Astrocyte of the cerebellum (primary cell): ENCODE measurements at regions not wholly inside any gene's neighbourhood (a gene's known extent, or its start where the extent isn't known, plus 50 kb on each side); places are given as distances from the start of the nearest gene placed in this dataset.
A peak's percentile ranks its signal among the peaks of the same experiment; 100 is the strongest.

Experiments
- DNase-seq: peaks from one replicate; pipeline ENCODE4 v3.0.0-alpha.2; 2011; ENCODE audit warnings: low read depth
- H3K4me3 ChIP-seq: 2 replicates; pipeline ENCODE4 v1.5.1; 2011; ENCODE audit warnings: mild to moderate bottlenecking, low read depth, low read length, moderate library complexity
- in situ Hi-C: cut with HindIII; loops from 2 replicates; pipeline ENCODE4 v1.10.0; 2017; ENCODE audit warnings: low sequenced_read_pairs
- TF ChIP-seq, protein P1 (sequence below): IDR thresholded peaks from 2 replicates; pipeline ENCODE4 v1.5.1; 2012; ENCODE audit warnings: low read length, low read depth, moderate library complexity, mild to moderate bottlenecking; ENCODE audit errors: missing control alignments

DNA sequence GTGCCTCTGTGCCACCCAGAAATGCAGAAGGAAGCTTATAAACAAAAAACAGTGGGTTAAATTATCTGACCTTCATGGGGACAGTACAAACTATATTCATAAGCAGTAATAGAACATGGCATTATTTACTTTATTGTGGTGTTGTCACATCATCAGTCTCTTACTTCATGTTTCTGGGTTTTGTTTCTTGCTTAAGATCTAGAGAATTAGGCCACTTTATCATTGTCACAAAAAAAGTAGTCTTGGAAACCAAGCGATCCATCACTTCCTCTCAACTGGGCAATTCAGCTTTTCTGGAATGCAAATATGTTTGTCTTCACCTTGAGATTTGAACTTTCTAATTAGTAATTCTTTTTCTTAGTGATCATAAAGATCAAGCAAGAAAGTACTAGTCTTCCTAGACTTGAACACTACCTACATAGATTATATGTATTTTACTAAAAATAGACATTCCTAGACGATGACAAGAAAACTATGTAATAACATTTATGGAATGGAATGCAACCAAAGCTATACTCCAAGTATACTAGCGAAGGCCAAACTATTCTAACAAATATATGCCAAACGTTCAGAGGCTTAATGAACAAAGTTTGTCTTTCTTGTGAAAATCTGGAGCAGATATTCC lies 363.4 kb downstream of the DAD1 start:
- peak; percentile 15 for DNase-seq
- in situ Hi-C loops, result no loop called here
- TF ChIP-seq, protein P1, sequence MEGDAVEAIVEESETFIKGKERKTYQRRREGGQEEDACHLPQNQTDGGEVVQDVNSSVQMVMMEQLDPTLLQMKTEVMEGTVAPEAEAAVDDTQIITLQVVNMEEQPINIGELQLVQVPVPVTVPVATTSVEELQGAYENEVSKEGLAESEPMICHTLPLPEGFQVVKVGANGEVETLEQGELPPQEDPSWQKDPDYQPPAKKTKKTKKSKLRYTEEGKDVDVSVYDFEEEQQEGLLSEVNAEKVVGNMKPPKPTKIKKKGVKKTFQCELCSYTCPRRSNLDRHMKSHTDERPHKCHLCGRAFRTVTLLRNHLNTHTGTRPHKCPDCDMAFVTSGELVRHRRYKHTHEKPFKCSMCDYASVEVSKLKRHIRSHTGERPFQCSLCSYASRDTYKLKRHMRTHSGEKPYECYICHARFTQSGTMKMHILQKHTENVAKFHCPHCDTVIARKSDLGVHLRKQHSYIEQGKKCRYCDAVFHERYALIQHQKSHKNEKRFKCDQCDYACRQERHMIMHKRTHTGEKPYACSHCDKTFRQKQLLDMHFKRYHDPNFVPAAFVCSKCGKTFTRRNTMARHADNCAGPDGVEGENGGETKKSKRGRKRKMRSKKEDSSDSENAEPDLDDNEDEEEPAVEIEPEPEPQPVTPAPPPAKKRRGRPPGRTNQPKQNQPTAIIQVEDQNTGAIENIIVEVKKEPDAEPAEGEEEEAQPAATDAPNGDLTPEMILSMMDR, result no peak
- no peak overlapping the region for H3K4me3 ChIP-seq

DNA sequence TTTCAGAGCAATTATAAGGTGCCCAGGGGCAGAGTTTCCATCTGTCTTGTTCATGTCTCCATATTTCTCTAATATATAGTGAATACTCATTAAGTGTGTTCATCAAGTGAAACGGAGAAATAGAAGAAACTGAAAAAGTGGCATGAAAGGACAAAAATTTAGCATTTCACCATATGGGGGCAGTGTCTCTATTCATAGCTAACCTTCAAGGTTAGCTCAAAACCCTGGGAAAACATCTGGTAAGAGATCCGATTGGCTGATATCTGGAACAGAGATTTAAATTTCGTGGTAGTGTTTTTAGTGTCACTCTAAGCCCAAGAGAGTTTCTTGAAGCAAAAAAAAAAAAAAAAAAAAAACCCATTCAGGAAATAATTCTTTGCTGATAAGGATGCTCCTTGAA lies 367.5 kb downstream of the DAD1 start:
- DNase-seq, result no peak
- TF ChIP-seq, protein P1, result peak; percentile 42
- in situ Hi-C loops, result no loop called here
- no peak overlapping the region for H3K4me3 ChIP-seq

DNA sequence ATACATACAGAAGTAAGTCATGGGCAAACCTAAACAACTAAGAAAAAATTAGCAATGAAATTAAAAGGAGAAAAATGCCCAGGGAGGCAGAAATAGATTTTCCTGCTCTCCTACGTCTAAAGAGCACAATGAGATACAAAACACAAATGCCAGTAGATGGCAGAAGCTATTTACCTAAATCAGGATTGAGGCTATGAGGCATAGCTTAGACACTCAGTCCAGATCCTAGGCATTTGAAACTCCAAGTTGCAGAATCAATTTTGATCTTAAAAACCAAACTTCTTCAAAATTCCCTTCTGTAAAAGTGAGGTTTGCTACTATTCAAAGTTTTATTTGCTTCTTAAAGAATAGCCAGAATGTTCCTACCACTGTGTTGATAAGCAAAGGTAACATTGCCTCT lies 368.6 kb downstream of the DAD1 start:
- TF ChIP-seq, protein P1, result no peak
- H3K4me3 ChIP-seq, result no peak overlapping the region
- DNase-seq, result peak; percentile 11
- in situ Hi-C loops, result no loop called here

DNA sequence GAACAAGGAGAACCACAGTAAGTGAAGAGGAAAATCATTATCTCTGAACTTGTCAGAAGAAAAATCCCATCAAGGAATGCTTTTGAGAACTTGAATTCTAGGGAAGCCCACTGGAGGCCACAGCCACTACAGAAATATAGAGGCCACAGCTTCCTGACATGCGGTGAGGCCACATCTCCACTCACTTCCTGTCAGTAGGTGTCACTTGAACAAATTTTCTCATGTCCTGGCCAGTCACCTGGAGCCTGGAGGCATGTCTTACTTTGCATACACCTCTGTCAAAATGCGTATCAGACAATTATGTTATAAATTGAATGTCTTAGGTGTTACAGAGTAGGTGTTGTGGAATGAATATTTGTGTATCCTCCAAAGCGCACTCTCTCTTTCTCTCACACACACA lies 370.3 kb downstream of the DAD1 start:
- in situ Hi-C loops, result no loop called here
- TF ChIP-seq, protein P1, result no peak
- H3K4me3 ChIP-seq, result no peak overlapping the region
- DNase-seq, result no peak

DNA sequence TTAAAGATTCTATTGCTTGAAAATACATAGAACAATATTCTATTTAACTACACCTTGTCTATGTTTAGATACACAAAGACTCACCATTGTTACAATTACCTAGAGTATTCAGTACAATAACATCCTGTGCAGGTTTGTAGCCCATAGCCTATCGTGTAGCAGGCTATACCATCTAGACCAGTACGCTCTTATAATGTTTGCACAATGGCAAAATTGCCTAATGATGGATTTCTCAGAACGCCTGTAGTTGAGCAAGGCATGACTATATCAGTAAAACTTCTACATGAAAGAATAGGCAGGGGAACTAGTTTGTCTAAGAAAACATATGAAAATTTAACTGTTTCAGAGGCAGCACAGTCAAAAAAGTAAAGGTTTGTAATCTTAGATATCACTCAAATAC lies 375.9 kb downstream of the DAD1 start:
- in situ Hi-C loops, result no loop called here
- TF ChIP-seq, protein P1, result no peak
- no peak overlapping the region for H3K4me3 ChIP-seq
- no peak for DNase-seq

DNA sequence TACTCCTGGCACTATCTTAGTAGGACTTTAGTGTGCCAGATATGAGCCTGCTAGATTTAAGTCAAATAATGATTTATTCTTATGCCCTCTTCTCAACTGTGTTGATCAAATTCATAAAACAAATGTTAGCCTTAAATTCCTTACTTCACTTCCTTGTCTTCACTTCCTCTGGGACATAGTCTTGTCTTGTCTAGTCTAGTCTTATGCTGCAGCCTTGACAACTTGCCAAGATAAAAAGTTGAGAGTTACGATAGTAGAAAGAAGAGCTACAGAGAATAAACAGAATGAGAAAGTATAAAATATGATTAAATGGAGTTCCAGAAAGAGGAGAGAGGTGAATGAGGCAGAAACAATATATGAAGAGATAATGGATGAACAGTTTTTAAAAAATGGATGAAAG lies 378.1 kb downstream of the DAD1 start:
- no peak overlapping the region for H3K4me3 ChIP-seq
- TF ChIP-seq, protein P1, result no peak
- no peak for DNase-seq
- in situ Hi-C loops, result no loop called here
